ENCODE measurements at regions not wholly inside any gene's neighbourhood (a gene's known extent, or its start where the extent isn't known, plus 50 kb on each side); places are given as distances from the start of the nearest gene placed in this dataset.

- no peak overlapping the region for H3K4me3 ChIP-seq
- no peaks in the 10 kb centered on the region for H3K27me3 ChIP-seq
- TF ChIP-seq CTCF (IDR thresholded peaks at IDR 0.05) = no peak
- no peaks in the 10 kb centered on the region for H3K4me1 ChIP-seq
- no peak for ATAC-seq
- no peak overlapping the region for H3K27ac ChIP-seq
- no peaks in the 10 kb centered on the region for H3K9me3 ChIP-seq
- no peak for FAIRE-seq
- intact Hi-C loops (cut with DNase I) = no loop called here
- no peaks in the 10 kb centered on the region for H3K36me3 ChIP-seq
- no peak for DNase-seq
Observed at GRCh38 chr3:83302091-83302490, 1540.6 kb upstream of the GBE1 start.

- FAIRE-seq = no peak
- ATAC-seq = no peak
- TF ChIP-seq CTCF (IDR thresholded peaks at IDR 0.05) = no peak
- DNase-seq = no peak
- no peak overlapping the region for H3K4me3 ChIP-seq
- no peaks in the 10 kb centered on the region for H3K4me1 ChIP-seq
- no peaks in the 10 kb centered on the region for H3K9me3 ChIP-seq
- no peaks in the 10 kb centered on the region for H3K27me3 ChIP-seq
- H3K27ac ChIP-seq = no peak overlapping the region
- WGBS, 2 donors = 54 to 71% methylated on average over 3 of the region's 3 CpGs
- intact Hi-C loops (cut with DNase I) = no loop called here
- no peaks in the 10 kb centered on the region for H3K36me3 ChIP-seq
Observed at GRCh38 chr3:83317605-83318004, 1556.2 kb upstream of the GBE1 start.

GRCh38 chr3:83320726-83321125 is 1559.3 kb upstream of the GBE1 start:
- H3K4me1 ChIP-seq = no peaks in the 10 kb centered on the region
- intact Hi-C loops (cut with DNase I) = no loop called here
- ATAC-seq (no peak), DNase-seq (no peak), FAIRE-seq (no peak)
- no peaks in the 10 kb centered on the region for H3K27me3 ChIP-seq
- no peak for TF ChIP-seq CTCF (IDR thresholded peaks at IDR 0.05)
- no peak overlapping the region for H3K4me3 ChIP-seq
- H3K9me3 ChIP-seq = no peaks in the 10 kb centered on the region
- no peaks in the 10 kb centered on the region for H3K36me3 ChIP-seq
- H3K27ac ChIP-seq = no peak overlapping the region

- TF ChIP-seq CTCF (IDR thresholded peaks at IDR 0.05) = no peak
- intact Hi-C loops (cut with DNase I) = no loop called here
- H3K36me3 ChIP-seq = no peaks in the 10 kb centered on the region
- H3K4me1 ChIP-seq = no peaks in the 10 kb centered on the region
- no peak overlapping the region for H3K27ac ChIP-seq
- DNase-seq (no peak), FAIRE-seq (no peak), ATAC-seq (no peak)
- no peaks in the 10 kb centered on the region for H3K9me3 ChIP-seq
- no peaks in the 10 kb centered on the region for H3K27me3 ChIP-seq
- 47 to 57% methylated on average over 1 of the region's 1 CpG for WGBS, 2 donors
- no peak overlapping the region for H3K4me3 ChIP-seq
Observed at GRCh38 chr3:83321457-83321856, 1560.0 kb upstream of the GBE1 start.

DNA sequence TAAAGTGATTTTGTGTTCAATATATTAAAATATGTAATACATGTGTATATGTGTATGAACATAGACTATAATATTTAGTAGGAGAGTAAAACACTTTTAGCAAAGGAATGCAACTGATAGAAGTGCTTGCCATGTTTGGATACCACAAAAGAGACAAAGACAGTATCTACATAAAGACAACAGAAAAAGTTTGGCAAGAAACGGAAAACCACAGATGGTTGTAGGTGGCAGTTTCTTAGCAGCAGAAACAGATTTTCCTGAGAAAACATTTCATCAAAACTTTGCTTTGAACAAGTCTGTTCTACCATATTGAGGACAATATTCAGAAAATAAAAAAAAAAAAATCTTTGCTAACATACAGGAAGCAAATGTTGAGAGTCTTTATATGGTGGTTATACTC is 1560.4 kb upstream of the GBE1 start:
- TF ChIP-seq CTCF (IDR thresholded peaks at IDR 0.05) = no peak
- intact Hi-C loops (cut with DNase I) = no loop called here
- 63 to 64% methylated on average over 1 of the region's 1 CpG for WGBS, 2 donors
- Histone ChIP-seq H3K27ac (no peak overlapping the region), H3K4me1 (no peaks in the 10 kb centered on the region), H3K27me3 (no peaks in the 10 kb centered on the region), H3K36me3 (no peaks in the 10 kb centered on the region), H3K4me3 (no peak overlapping the region), H3K9me3 (no peaks in the 10 kb centered on the region)
- no peak for FAIRE-seq
- no peak for DNase-seq
- ATAC-seq = no peak

All from pancreas (tissue), 10 donors.